Stomach (tissue), 8 donors: ENCODE measurements at regions not wholly inside any gene's neighbourhood (a gene's known extent, or its start where the extent isn't known, plus 50 kb on each side); places are given as distances from the start of the nearest gene placed in this dataset.

Experiments
- DNase-seq, 2 donors: peaks; one replicate each; pipeline versions ENCODE4 v3.0.0 to v3.0.0-alpha.2; 2013 to 2019
- H3K27ac ChIP-seq, 5 donors: fragments of 200-600 bp in 4 of 5; sonication (generic) in 4 of 5; one replicate each; pipeline ENCODE4 v1.5.1; 2013 to 2019; ENCODE audit warnings: mild to moderate bottlenecking in 1 of 5, moderate library complexity in 1 of 5
- H3K27me3 ChIP-seq, 3 donors: fragments of 200-600 bp; sonication (generic); one replicate each; pipeline ENCODE4 v1.5.1; 2017 to 2019; ENCODE audit warnings: mixed run types in 1 of 3
- H3K36me3 ChIP-seq, 4 donors: fragments of 200-600 bp; sonication (generic); 1 replicate in 3 of 4; 2 replicates in 1 of 4; pipeline ENCODE4 v1.5.1; 2016 to 2019
- H3K4me1 ChIP-seq, 4 donors: fragments of 200-600 bp; sonication (generic); one replicate each; pipeline ENCODE4 v1.5.1; 2016 to 2019
- H3K4me3 ChIP-seq, 4 donors: fragments of 200-600 bp; sonication (generic) in 3 of 4; one replicate each; pipeline ENCODE4 v1.5.1; 2016 to 2019; ENCODE audit warnings: mild to moderate bottlenecking in 1 of 4
- H3K9me3 ChIP-seq, 4 donors: fragments of 200-600 bp; sonication (generic); one replicate each; pipeline ENCODE4 v1.5.1; 2016 to 2019
- CTCF ChIP-seq, 7 experiments: fragments of 450-650 bp in 4 of 7; fragments of 200-600 bp in 3 of 7; sonication (generic) in 3 of 7; IDR thresholded peaks; one replicate each; pipeline ENCODE4 v1.5.1; 2016 to 2019; ENCODE audit warnings: antibody characterized with exemption in 7 of 7, control low read depth in 2 of 7, mild to moderate bottlenecking in 1 of 7
- EP300 ChIP-seq: sonication (generic); formaldehyde crosslinking; IDR thresholded peaks from one replicate; pipeline ENCODE4 v1.6.1; 2017; ENCODE audit warnings: antibody characterized with exemption
- POLR2A ChIP-seq, 4 donors: fragments of 450-650 bp; IDR thresholded peaks; one replicate each; pipeline ENCODE4 v1.6.1; 2016; ENCODE audit warnings: antibody characterized with exemption in 4 of 4, control low read depth in 2 of 4, mild to moderate bottlenecking in 1 of 4, moderate library complexity in 1 of 4
- POLR2AphosphoS5 ChIP-seq, 3 donors: sonication (generic); formaldehyde crosslinking; IDR thresholded peaks; one replicate each; pipeline ENCODE4 v1.6.1; 2016; ENCODE audit warnings: antibody characterized with exemption in 3 of 3
- WGBS, 5 donors: extraction: QIAGEN DNeasy Blood & Tissue Kit in 3 of 5; methylation state at CpG; one replicate each; pipeline versions ENCODE4 v1.1.5 to v1.1.7; 2013 to 2018; 5-methylcytosine and 5-hydroxymethylcytosine counted together
- intact Hi-C: fragments of 100-400 bp; cut with DNase I; formaldehyde crosslinking; loops from one replicate; pipeline ENCODE4 v1.15.1; 2023; ENCODE audit warnings: low total_unique reads
- donor health status: healthy with polysubstance abuse.
- donor health status: Bipolar disorder and iron deficiency.
- donor health status: healthy.

GRCh38 chr14:27608377-27608776 lies 1010.5 kb upstream of the NOVA1 start:
- no peak for TF ChIP-seq POLR2AphosphoS5 (IDR thresholded peaks at IDR 0.05)
- TF ChIP-seq EP300 = no peak
- TF ChIP-seq CTCF (IDR thresholded peaks at IDR 0.05) = no peak
- TF ChIP-seq POLR2A (IDR thresholded peaks at IDR 0.05) = no peak

GRCh38 chr14:27612121-27612520 lies 1014.3 kb upstream of the NOVA1 start:
- DNase-seq = no peak
- Histone ChIP-seq H3K36me3 (no peaks in the 10 kb centered on the region), H3K27ac (no peak overlapping the region), H3K4me3 (no peak overlapping the region), H3K27me3 (no peaks in the 10 kb centered on the region), H3K9me3 (peaks cover 0 to 7% (median 0%) of the 10 kb centered on the region in 4 donors), H3K4me1 (no peaks in the 10 kb centered on the region)
- intact Hi-C loops = no loop called here
- TF ChIP-seq EP300 (no peak), CTCF (IDR thresholded peaks at IDR 0.05) (no peak), POLR2AphosphoS5 (IDR thresholded peaks at IDR 0.05) (no peak), POLR2A (IDR thresholded peaks at IDR 0.05) (no peak)
- WGBS, 5 donors = 76 to 87% (median 83%) methylated on average over 6 of the region's 6 CpGs

More at GRCh38 chr14:27608377-27608776, 1010.5 kb upstream of the NOVA1 start:
- Histone ChIP-seq H3K27me3 (no peaks in the 10 kb centered on the region), H3K27ac (no peak overlapping the region), H3K4me1 (no peaks in the 10 kb centered on the region), H3K4me3 (no peak overlapping the region), H3K9me3 (peaks cover 0 to 7% (median 0%) of the 10 kb centered on the region in 4 donors), H3K36me3 (no peaks in the 10 kb centered on the region)
- WGBS, 5 donors = 80 to 93% (median 86%) methylated on average over 3 of the region's 3 CpGs
- intact Hi-C loops = no loop called here
- DNase-seq = peak in 1 of 2 donors; percentile 4

- no peak for TF ChIP-seq POLR2AphosphoS5 (IDR thresholded peaks at IDR 0.05)
- no peak for TF ChIP-seq CTCF (IDR thresholded peaks at IDR 0.05)
- TF ChIP-seq EP300 = no peak
- TF ChIP-seq POLR2A (IDR thresholded peaks at IDR 0.05) = no peak
- no peak overlapping the region for H3K27ac ChIP-seq
- H3K9me3 ChIP-seq = peaks cover 0 to 7% (median 0%) of the 10 kb centered on the region in 4 donors
- no peaks in the 10 kb centered on the region for H3K36me3 ChIP-seq
- 80 to 92% (median 86%) methylated on average over 2 of the region's 2 CpGs for WGBS, 5 donors
- DNase-seq = no peak
- no peak overlapping the region for H3K4me3 ChIP-seq
- intact Hi-C loops = no loop called here
- H3K4me1 ChIP-seq = no peaks in the 10 kb centered on the region
- no peaks in the 10 kb centered on the region for H3K27me3 ChIP-seq
These were observed 1015.3 kb upstream of the NOVA1 start for GRCh38 chr14:27613102-27613501.

- DNase-seq = no peak
- no peaks in the 10 kb centered on the region for H3K27me3 ChIP-seq
- 67 to 93% (median 89%) methylated on average over 1 of the region's 1 CpG for WGBS, 5 donors
- TF ChIP-seq CTCF (IDR thresholded peaks at IDR 0.05) (no peak), POLR2AphosphoS5 (IDR thresholded peaks at IDR 0.05) (no peak), EP300 (no peak), POLR2A (IDR thresholded peaks at IDR 0.05) (no peak)
- peaks cover 0 to 32% (median 11%) of the 10 kb centered on the region in 4 donors for H3K9me3 ChIP-seq
- H3K36me3 ChIP-seq = no peaks in the 10 kb centered on the region
- H3K4me1 ChIP-seq = no peaks in the 10 kb centered on the region
- no peak overlapping the region for H3K4me3 ChIP-seq
- H3K27ac ChIP-seq = no peak overlapping the region
- intact Hi-C loops = no loop called here
These were observed 1025.9 kb upstream of the NOVA1 start for GRCh38 chr14:27623782-27624181.
